ENCODE measurements at regions not wholly inside any gene's neighbourhood (a gene's known extent, or its start where the extent isn't known, plus 50 kb on each side); places are given as distances from the start of the nearest gene placed in this dataset.

GRCh38 chr21:35410123-35410522 lies 361.0 kb upstream of the RUNX1 start:
- TF ChIP-seq ARNTL (CRISPR knock-in tag; IDR thresholded peaks at IDR 0.05; ENCODE audit: borderline replicate concordance, low read depth): no peak
- no peak for TF ChIP-seq RARB (CRISPR knock-in tag; IDR thresholded peaks at IDR 0.05)
- no peak for TF ChIP-seq TOX (CRISPR knock-in tag; IDR thresholded peaks at IDR 0.05; ENCODE audit: borderline replicate concordance)
- no peak for TF ChIP-seq SNAI2 (CRISPR knock-in tag; IDR thresholded peaks at IDR 0.05)
- no peak for TF ChIP-seq PPARA (CRISPR knock-in tag; IDR thresholded peaks at IDR 0.05; ENCODE audit: borderline replicate concordance)
- TF ChIP-seq TCF4 (CRISPR knock-in tag; IDR thresholded peaks at IDR 0.05; ENCODE audit: borderline replicate concordance): no peak
- no peak for TF ChIP-seq ZNF565 (CRISPR knock-in tag; conservative IDR thresholded peaks at IDR 0.05; ENCODE audit: low read depth)
- no peak for TF ChIP-seq POU6F1 (CRISPR knock-in tag; IDR thresholded peaks at IDR 0.05; ENCODE audit: borderline replicate concordance, low read depth)
- TF ChIP-seq OSR1 (CRISPR knock-in tag; IDR thresholded peaks at IDR 0.05): no peak
- no peak for ATAC-seq

DNA sequence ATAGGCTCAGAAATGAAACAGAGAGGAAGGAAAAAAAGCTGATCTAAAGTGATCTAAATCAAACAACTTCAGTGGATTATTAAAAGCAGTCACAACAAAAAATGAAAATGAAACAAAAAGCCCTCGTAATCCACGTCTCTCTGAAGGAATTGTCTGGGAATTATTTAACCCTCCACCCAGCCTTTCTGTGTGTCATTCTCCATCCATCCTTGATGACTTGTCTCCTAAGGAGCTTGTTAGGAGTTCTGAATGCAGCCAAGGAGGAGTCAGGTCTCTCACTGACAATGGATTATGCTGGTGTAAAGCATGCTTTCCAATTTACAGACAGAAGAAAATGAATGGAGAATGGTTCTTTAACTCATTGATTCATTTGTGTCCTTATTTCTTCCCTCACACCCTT lies 359.3 kb upstream of the RUNX1 start:
- TF ChIP-seq ZFP3 (CRISPR knock-in tag; IDR thresholded peaks at IDR 0.05): no peak
- TF ChIP-seq ZFP30 (CRISPR knock-in tag; IDR thresholded peaks at IDR 0.05): no peak
- no peak for TF ChIP-seq TSHZ2 (CRISPR knock-in tag; IDR thresholded peaks at IDR 0.05)
- TF ChIP-seq ZNF70 (CRISPR knock-in tag; IDR thresholded peaks at IDR 0.05): no peak
- no peak for TF ChIP-seq ZNF8 (CRISPR knock-in tag; IDR thresholded peaks at IDR 0.05)
- no peak for TF ChIP-seq OSR1 (CRISPR knock-in tag; IDR thresholded peaks at IDR 0.05)
- no peak for TF ChIP-seq CSRNP3 (CRISPR knock-in tag; IDR thresholded peaks at IDR 0.05)
- no peak for TF ChIP-seq ZNF565 (CRISPR knock-in tag; conservative IDR thresholded peaks at IDR 0.05; ENCODE audit: low read depth)
- TF ChIP-seq TOX (CRISPR knock-in tag; IDR thresholded peaks at IDR 0.05; ENCODE audit: borderline replicate concordance): no peak
- no peak for TF ChIP-seq TCF4 (CRISPR knock-in tag; IDR thresholded peaks at IDR 0.05; ENCODE audit: borderline replicate concordance)
- peak; percentile 64 for ATAC-seq

DNA sequence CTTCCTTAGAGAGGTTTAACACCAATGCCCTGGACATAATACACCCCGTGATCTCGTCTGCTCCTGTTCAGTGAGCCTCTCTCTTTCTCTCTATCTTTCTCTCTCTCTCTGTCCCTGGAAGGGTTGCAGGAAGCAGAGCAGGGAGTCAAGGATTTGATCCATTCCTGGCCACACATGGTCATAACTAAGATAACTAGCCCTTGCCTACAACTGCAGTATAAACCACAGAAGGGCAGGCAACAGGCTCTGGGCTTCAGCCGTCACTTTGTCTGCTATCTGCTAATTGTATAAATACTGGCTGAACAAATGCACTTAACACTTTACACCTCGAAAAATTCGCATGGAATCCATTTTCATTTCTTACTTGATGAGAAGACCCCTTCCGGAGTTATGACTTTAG lies 357.5 kb upstream of the RUNX1 start:
- ATAC-seq: no peak
- TF ChIP-seq CSRNP3 (CRISPR knock-in tag; IDR thresholded peaks at IDR 0.05): no peak
- TF ChIP-seq ZC3H10 (CRISPR knock-in tag; IDR thresholded peaks at IDR 0.05): no peak
- no peak for TF ChIP-seq ZNF8 (CRISPR knock-in tag; IDR thresholded peaks at IDR 0.05)

DNA sequence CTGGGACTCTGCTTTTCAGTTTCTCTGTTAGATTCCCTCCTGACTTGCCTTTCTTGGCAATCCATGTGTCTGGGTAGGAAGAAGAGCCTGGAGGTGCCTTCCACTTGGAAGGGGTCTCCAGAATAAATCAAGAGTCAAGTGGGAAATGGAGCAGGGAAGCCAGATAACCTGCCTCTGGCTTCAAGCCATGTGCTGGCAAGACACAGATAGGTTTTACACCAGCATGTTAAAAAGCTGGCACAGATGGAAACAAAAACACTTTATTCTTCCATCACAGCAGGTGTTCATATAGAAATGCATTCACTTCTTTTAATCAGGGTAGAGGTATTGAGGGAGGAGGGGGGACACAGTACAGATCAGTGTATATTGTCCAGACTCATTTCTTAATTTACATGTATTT lies 356.9 kb upstream of the RUNX1 start:
- ATAC-seq: no peak
- no peak for TF ChIP-seq GLIS3 (CRISPR knock-in tag; IDR thresholded peaks at IDR 0.05)
- TF ChIP-seq CSDC2 (CRISPR knock-in tag; IDR thresholded peaks at IDR 0.05): no peak

- ATAC-seq: no peak
- TF ChIP-seq CSRNP3 (CRISPR knock-in tag; IDR thresholded peaks at IDR 0.05): no peak
- TF ChIP-seq ZFP3 (CRISPR knock-in tag; IDR thresholded peaks at IDR 0.05): no peak
- no peak for TF ChIP-seq BACH2 (CRISPR knock-in tag; IDR thresholded peaks at IDR 0.05; ENCODE audit: borderline replicate concordance)
These were observed 355.1 kb upstream of the RUNX1 start for GRCh38 chr21:35404247-35404646.

Data from SK-N-SH treated with all-trans-retinoic acid at 6 μM for 48 hours (cell line).